ENCODE measurements at regions not wholly inside any gene's neighbourhood (a gene's known extent, or its start where the extent isn't known, plus 50 kb on each side); places are given as distances from the start of the nearest gene placed in this dataset.

DNA sequence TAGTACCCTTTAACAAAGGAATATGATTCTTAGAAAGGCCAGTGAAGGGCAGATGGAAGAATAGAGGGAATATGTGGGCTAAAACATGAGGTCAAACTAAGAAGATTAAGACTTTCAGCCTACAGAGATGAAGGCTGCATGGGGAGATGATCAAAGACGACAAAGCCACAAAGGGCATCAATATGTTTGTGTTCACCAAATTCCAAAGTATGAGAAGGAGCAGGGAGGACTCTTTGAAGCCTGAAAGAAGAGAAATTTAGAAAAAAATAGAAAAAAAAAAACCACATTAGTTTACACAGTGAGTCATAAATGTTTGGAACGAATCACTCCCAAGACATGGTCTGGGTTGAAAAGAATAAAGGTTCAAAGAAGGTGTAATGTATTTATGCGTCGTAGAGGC is 131.8 kb downstream of the NEDD1 start:
- Histone ChIP-seq H3K4me3 (no peak overlapping the region), H3K9me3 (no peaks in the 10 kb centered on the region), H3K36me3 (no peaks in the 10 kb centered on the region), H3K27ac (no peak overlapping the region), H3K27me3 (no peaks in the 10 kb centered on the region), H3K4me1 (no peaks in the 10 kb centered on the region)
- intact Hi-C loops (cut with DNase I), result no loop called here
- 77 to 87% methylated on average over 4 of the region's 4 CpGs for WGBS, 2 donors
- DNase-seq, result no peak
- TF ChIP-seq EP300 (IDR thresholded peaks at IDR 0.05), result no peak
- no peak for TF ChIP-seq POLR2AphosphoS5 (IDR thresholded peaks at IDR 0.05)
- TF ChIP-seq CTCF (IDR thresholded peaks at IDR 0.05), result no peak
- TF ChIP-seq POLR2A (IDR thresholded peaks at IDR 0.05), result no peak

GRCh38 chr12:97046901-97047300 is 139.8 kb downstream of the NEDD1 start:
- no peak overlapping the region for H3K4me3 ChIP-seq
- H3K27ac ChIP-seq, result no peak overlapping the region
- H3K9me3 ChIP-seq, result no peaks in the 10 kb centered on the region
- H3K4me1 ChIP-seq, result no peaks in the 10 kb centered on the region
- intact Hi-C loops (cut with DNase I), result no loop called here
- no peaks in the 10 kb centered on the region for H3K27me3 ChIP-seq
- TF ChIP-seq POLR2A (IDR thresholded peaks at IDR 0.05) (no peak), CTCF (IDR thresholded peaks at IDR 0.05) (no peak), EP300 (IDR thresholded peaks at IDR 0.05) (no peak), POLR2AphosphoS5 (IDR thresholded peaks at IDR 0.05) (no peak)
- H3K36me3 ChIP-seq, result no peaks in the 10 kb centered on the region
- 89 to 94% methylated on average over 1 of the region's 1 CpG for WGBS, 2 donors
- DNase-seq, result no peak

DNA sequence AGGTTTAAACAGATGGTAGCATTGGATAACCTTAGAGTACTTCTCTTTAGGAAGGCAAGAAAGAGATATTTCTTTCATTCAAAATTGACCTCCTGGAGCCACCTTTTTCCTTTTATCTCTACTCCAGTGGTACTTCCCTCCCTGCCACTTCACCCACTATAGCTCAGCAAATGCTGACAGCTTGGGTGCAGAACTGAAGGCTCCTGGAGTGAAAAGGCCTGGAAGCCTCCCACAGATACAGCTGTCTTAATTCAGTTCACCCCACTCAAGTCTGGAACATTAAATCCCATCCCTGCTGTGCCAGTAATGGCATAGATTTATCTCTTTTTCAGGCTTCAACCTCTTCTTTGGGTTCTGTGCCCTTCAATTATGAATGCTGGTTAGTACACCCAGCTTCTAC is 140.3 kb downstream of the NEDD1 start:
- no peaks in the 10 kb centered on the region for H3K36me3 ChIP-seq
- no peak for TF ChIP-seq CTCF (IDR thresholded peaks at IDR 0.05)
- TF ChIP-seq POLR2AphosphoS5 (IDR thresholded peaks at IDR 0.05), result no peak
- no peak for TF ChIP-seq EP300 (IDR thresholded peaks at IDR 0.05)
- TF ChIP-seq POLR2A (IDR thresholded peaks at IDR 0.05), result no peak
- no peak overlapping the region for H3K4me3 ChIP-seq

DNA sequence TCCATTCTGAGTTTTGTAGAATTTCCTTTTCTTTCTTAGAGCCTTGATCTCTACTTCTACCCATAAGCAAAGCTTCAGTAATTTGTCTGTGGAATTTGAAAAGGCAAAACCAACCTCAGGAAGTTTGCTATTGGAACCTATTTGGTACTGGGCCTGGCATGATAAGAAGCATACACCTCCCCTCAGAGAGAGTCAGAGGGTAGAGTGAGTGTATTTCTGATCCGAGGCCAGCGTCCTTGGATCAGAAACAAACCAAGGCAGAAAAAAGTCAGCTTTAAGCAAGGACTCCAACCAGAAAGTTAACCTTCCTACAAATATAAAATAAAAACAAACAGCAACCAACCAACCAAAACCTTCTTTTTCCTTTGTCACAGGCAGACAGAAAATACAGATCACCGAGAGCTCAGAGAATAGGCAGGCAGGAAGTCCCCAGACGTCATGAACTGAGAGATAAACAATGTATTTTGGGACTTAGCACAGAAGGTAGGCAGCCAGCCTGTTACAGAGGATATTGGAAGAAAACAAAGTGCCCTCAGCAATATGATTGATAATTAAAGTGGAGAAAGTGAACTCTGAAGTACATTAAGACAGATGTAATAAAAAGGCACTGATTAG is 141.5 kb downstream of the NEDD1 start:
- 43 to 55% methylated on average over 4 of the region's 4 CpGs for WGBS, 2 donors
- H3K4me3 ChIP-seq, result no peak overlapping the region
- H3K9me3 ChIP-seq, result no peaks in the 10 kb centered on the region
- DNase-seq, result no peak
- H3K4me1 ChIP-seq, result no peaks in the 10 kb centered on the region
- H3K27ac ChIP-seq, result no peak overlapping the region
- TF ChIP-seq EP300 (IDR thresholded peaks at IDR 0.05) (no peak), CTCF (IDR thresholded peaks at IDR 0.05) (no peak), POLR2A (IDR thresholded peaks at IDR 0.05) (no peak), POLR2AphosphoS5 (IDR thresholded peaks at IDR 0.05) (no peak)
- H3K27me3 ChIP-seq, result no peaks in the 10 kb centered on the region
- no peaks in the 10 kb centered on the region for H3K36me3 ChIP-seq
- intact Hi-C loops (cut with DNase I), result no loop called here

More for the DNA sequence above, 140.3 kb downstream of the NEDD1 start:
- Histone ChIP-seq H3K9me3 (no peaks in the 10 kb centered on the region), H3K27me3 (no peaks in the 10 kb centered on the region), H3K27ac (no peak overlapping the region), H3K4me1 (no peaks in the 10 kb centered on the region)
- intact Hi-C loops (cut with DNase I), result no loop called here
- DNase-seq, result no peak

DNA sequence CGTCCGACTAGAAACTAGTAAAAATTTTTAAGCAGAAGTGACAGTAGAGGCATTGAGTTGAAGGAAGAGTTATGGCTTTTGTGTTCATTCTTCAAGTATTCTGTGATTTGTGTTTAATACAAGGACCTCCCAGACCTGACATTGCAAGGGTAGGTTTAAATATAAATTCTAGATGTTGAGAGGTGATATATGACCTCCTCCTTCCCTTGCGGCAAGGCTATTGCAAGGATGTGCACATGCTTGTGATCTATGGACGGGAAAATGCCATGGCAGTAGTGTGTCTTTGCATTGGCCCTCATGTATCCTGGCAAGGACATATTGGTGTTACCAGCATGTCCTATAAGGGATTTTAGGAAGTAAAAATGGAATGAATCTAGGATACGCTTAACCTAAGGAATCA is 143.5 kb downstream of the NEDD1 start:
- no peak for DNase-seq
- no peak overlapping the region for H3K4me3 ChIP-seq
- intact Hi-C loops (cut with DNase I), result no loop called here
- no peaks in the 10 kb centered on the region for H3K4me1 ChIP-seq
- H3K36me3 ChIP-seq, result no peaks in the 10 kb centered on the region
- no peak for TF ChIP-seq CTCF (IDR thresholded peaks at IDR 0.05)
- no peak for TF ChIP-seq EP300 (IDR thresholded peaks at IDR 0.05)
- TF ChIP-seq POLR2A (IDR thresholded peaks at IDR 0.05), result no peak
- TF ChIP-seq POLR2AphosphoS5 (IDR thresholded peaks at IDR 0.05), result no peak
- H3K9me3 ChIP-seq, result no peaks in the 10 kb centered on the region
- WGBS, 2 donors, result 68 to 85% methylated on average over 5 of the region's 5 CpGs
- H3K27me3 ChIP-seq, result no peaks in the 10 kb centered on the region
- H3K27ac ChIP-seq, result no peak overlapping the region

All from sigmoid colon (tissue), 6 donors.